ENCODE measurements at regions not wholly inside any gene's neighbourhood (a gene's known extent, or its start where the extent isn't known, plus 50 kb on each side); places are given as distances from the start of the nearest gene placed in this dataset.

GRCh38 chr2:22196806-22197205 is 1073.0 kb downstream of the TDRD15 start:
- Mint-ChIP-seq H3K27ac (no peak overlapping the region), H3K4me3 (no peak overlapping the region), H3K27me3 (no peaks in the 10 kb centered on the region), H3K9me3 (peaks cover 7% of the 10 kb centered on the region), H3K4me1 (ENCODE audit: low read depth) (no peaks in the 10 kb centered on the region), H3K36me3 (ENCODE audit: low read depth) (no peaks in the 10 kb centered on the region)
- DNase-seq = no peak

GRCh38 chr2:22198381-22199283 is 1074.9 kb downstream of the TDRD15 start:
- Mint-ChIP-seq H3K27ac (no peak overlapping the region), H3K9me3 (peaks cover 7% of the 10 kb centered on the region), H3K4me3 (no peak overlapping the region), H3K27me3 (no peaks in the 10 kb centered on the region), H3K36me3 (ENCODE audit: low read depth) (no peaks in the 10 kb centered on the region), H3K4me1 (ENCODE audit: low read depth) (no peaks in the 10 kb centered on the region)
- DNase-seq = no peak

- Mint-ChIP-seq H3K9me3 (peaks cover 7% of the 10 kb centered on the region), H3K27me3 (no peaks in the 10 kb centered on the region), H3K4me3 (no peak overlapping the region), H3K27ac (no peak overlapping the region), H3K4me1 (ENCODE audit: low read depth) (no peaks in the 10 kb centered on the region), H3K36me3 (ENCODE audit: low read depth) (no peaks in the 10 kb centered on the region)
- DNase-seq = no peak
Observed at GRCh38 chr2:22199994-22200393, 1076.2 kb downstream of the TDRD15 start.

- Mint-ChIP-seq H3K9me3 (peaks cover 36% of the 10 kb centered on the region), H3K27ac (no peak overlapping the region), H3K4me1 (ENCODE audit: low read depth) (no peaks in the 10 kb centered on the region), H3K4me3 (no peak overlapping the region), H3K27me3 (no peaks in the 10 kb centered on the region), H3K36me3 (ENCODE audit: low read depth) (no peaks in the 10 kb centered on the region)
- DNase-seq = no peak
Observed at GRCh38 chr2:22209545-22209944, 1085.8 kb downstream of the TDRD15 start.

- no peak for DNase-seq
- Mint-ChIP-seq H3K36me3 (ENCODE audit: low read depth) (no peaks in the 10 kb centered on the region), H3K27ac (no peak overlapping the region), H3K9me3 (peaks cover 30% of the 10 kb centered on the region), H3K4me1 (ENCODE audit: low read depth) (no peaks in the 10 kb centered on the region), H3K27me3 (no peaks in the 10 kb centered on the region), H3K4me3 (no peak overlapping the region)
Observed at GRCh38 chr2:22213237-22213636, 1089.5 kb downstream of the TDRD15 start.

- Mint-ChIP-seq H3K9me3 (peaks cover 22% of the 10 kb centered on the region), H3K36me3 (ENCODE audit: low read depth) (no peaks in the 10 kb centered on the region), H3K4me3 (no peak overlapping the region), H3K4me1 (ENCODE audit: low read depth) (no peaks in the 10 kb centered on the region), H3K27me3 (no peaks in the 10 kb centered on the region), H3K27ac (no peak overlapping the region)
- DNase-seq = no peak
Observed at GRCh38 chr2:22215517-22215916, 1091.7 kb downstream of the TDRD15 start.

- Mint-ChIP-seq H3K36me3 (ENCODE audit: low read depth) (no peaks in the 10 kb centered on the region), H3K9me3 (peaks cover 20% of the 10 kb centered on the region), H3K27me3 (no peaks in the 10 kb centered on the region), H3K4me1 (ENCODE audit: low read depth) (no peaks in the 10 kb centered on the region), H3K4me3 (no peak overlapping the region), H3K27ac (no peak overlapping the region)
- DNase-seq = no peak
Observed at GRCh38 chr2:22217881-22218280, 1094.1 kb downstream of the TDRD15 start.

- no peaks in the 10 kb centered on the region for H3K4me1 Mint-ChIP-seq (ENCODE audit: low read depth)
- H3K36me3 Mint-ChIP-seq (ENCODE audit: low read depth) = no peaks in the 10 kb centered on the region
- peaks cover 13% of the 10 kb centered on the region for H3K9me3 Mint-ChIP-seq
- H3K27ac Mint-ChIP-seq = no peak overlapping the region
- no peak for DNase-seq
- H3K27me3 Mint-ChIP-seq = no peaks in the 10 kb centered on the region
- no peak overlapping the region for H3K4me3 Mint-ChIP-seq
Observed at GRCh38 chr2:22221006-22221405, 1097.2 kb downstream of the TDRD15 start.

- Mint-ChIP-seq H3K9me3 (peaks cover 25% of the 10 kb centered on the region), H3K36me3 (ENCODE audit: low read depth) (no peaks in the 10 kb centered on the region), H3K4me1 (ENCODE audit: low read depth) (no peaks in the 10 kb centered on the region), H3K27ac (no peak overlapping the region), H3K27me3 (no peaks in the 10 kb centered on the region), H3K4me3 (no peak overlapping the region)
- DNase-seq = no peak
Observed at GRCh38 chr2:22238967-22239366, 1115.2 kb downstream of the TDRD15 start.

- no peaks in the 10 kb centered on the region for H3K4me1 Mint-ChIP-seq (ENCODE audit: low read depth)
- no peaks in the 10 kb centered on the region for H3K27me3 Mint-ChIP-seq
- no peak overlapping the region for H3K27ac Mint-ChIP-seq
- no peak overlapping the region for H3K4me3 Mint-ChIP-seq
- DNase-seq = no peak
- no peaks in the 10 kb centered on the region for H3K36me3 Mint-ChIP-seq (ENCODE audit: low read depth)
- peaks cover 11% of the 10 kb centered on the region for H3K9me3 Mint-ChIP-seq
Observed at GRCh38 chr2:22247466-22247865, 1123.7 kb downstream of the TDRD15 start.

GRCh38 chr2:22248851-22249250 is 1125.1 kb downstream of the TDRD15 start:
- H3K36me3 Mint-ChIP-seq (ENCODE audit: low read depth) = no peaks in the 10 kb centered on the region
- no peaks in the 10 kb centered on the region for H3K27me3 Mint-ChIP-seq
- DNase-seq = no peak
- no peak overlapping the region for H3K4me3 Mint-ChIP-seq
- no peak overlapping the region for H3K27ac Mint-ChIP-seq
- no peaks in the 10 kb centered on the region for H3K4me1 Mint-ChIP-seq (ENCODE audit: low read depth)
- H3K9me3 Mint-ChIP-seq = peaks cover 8% of the 10 kb centered on the region

- Mint-ChIP-seq H3K36me3 (ENCODE audit: low read depth) (no peaks in the 10 kb centered on the region), H3K9me3 (peaks cover 9% of the 10 kb centered on the region), H3K4me1 (ENCODE audit: low read depth) (no peaks in the 10 kb centered on the region), H3K4me3 (no peak overlapping the region), H3K27me3 (no peaks in the 10 kb centered on the region), H3K27ac (no peak overlapping the region)
- no peak for DNase-seq
Observed at GRCh38 chr2:22253171-22253570, 1129.4 kb downstream of the TDRD15 start.

- no peak overlapping the region for H3K27ac Mint-ChIP-seq
- peaks cover 26% of the 10 kb centered on the region for H3K9me3 Mint-ChIP-seq
- no peaks in the 10 kb centered on the region for H3K4me1 Mint-ChIP-seq (ENCODE audit: low read depth)
- no peak overlapping the region for H3K4me3 Mint-ChIP-seq
- no peak for DNase-seq
- H3K27me3 Mint-ChIP-seq = no peaks in the 10 kb centered on the region
- no peaks in the 10 kb centered on the region for H3K36me3 Mint-ChIP-seq (ENCODE audit: low read depth)
Observed at GRCh38 chr2:22261165-22261564, 1123.8 kb upstream of the KLHL29 start.

GRCh38 chr2:22270341-22270740 is 1114.6 kb upstream of the KLHL29 start:
- H3K36me3 Mint-ChIP-seq (ENCODE audit: low read depth) = no peaks in the 10 kb centered on the region
- no peaks in the 10 kb centered on the region for H3K4me1 Mint-ChIP-seq (ENCODE audit: low read depth)
- H3K27ac Mint-ChIP-seq = no peak overlapping the region
- DNase-seq = no peak
- no peaks in the 10 kb centered on the region for H3K27me3 Mint-ChIP-seq
- H3K4me3 Mint-ChIP-seq = no peak overlapping the region
- peaks cover 21% of the 10 kb centered on the region for H3K9me3 Mint-ChIP-seq

- no peak for DNase-seq
- no peaks in the 10 kb centered on the region for H3K27me3 Mint-ChIP-seq
- no peak overlapping the region for H3K27ac Mint-ChIP-seq
- peaks cover 19% of the 10 kb centered on the region for H3K9me3 Mint-ChIP-seq
- no peak overlapping the region for H3K4me3 Mint-ChIP-seq
- no peaks in the 10 kb centered on the region for H3K36me3 Mint-ChIP-seq (ENCODE audit: low read depth)
- no peaks in the 10 kb centered on the region for H3K4me1 Mint-ChIP-seq (ENCODE audit: low read depth)
Observed at GRCh38 chr2:22273853-22274252, 1111.1 kb upstream of the KLHL29 start.

All from activated T-cell treated with anti-CD3 and anti-CD28 coated beads, Interleukin-2, amount 50 U/mL, for 24 hours (primary cell).